ENCODE measurements at regions not wholly inside any gene's neighbourhood (a gene's known extent, or its start where the extent isn't known, plus 50 kb on each side); places are given as distances from the start of the nearest gene placed in this dataset.

DNA sequence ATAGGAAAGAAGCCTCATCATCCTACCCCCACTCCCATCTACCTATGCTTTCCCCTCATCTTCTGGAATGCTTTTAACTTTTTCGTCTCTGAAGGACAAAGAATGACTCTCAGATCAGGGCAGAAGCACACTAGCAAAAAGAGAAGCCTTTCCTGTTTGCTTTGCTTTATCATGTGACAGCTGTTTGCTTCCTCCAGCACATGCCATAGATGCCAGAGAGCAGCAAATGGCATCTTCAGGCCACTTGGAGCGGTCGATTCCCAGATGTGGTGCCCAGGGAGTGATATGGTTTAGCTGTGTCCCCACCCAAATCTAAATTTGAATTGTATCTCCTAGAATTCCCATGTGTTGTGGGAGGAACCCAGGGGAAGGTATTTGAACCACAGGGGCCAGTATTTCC, 294.8 kb downstream of the GADD45G start:
- no peaks in the 10 kb centered on the region for H3K27me3 ChIP-seq
- ATAC-seq (ENCODE audit: low FRiP score in 2 of 2) (no peak), DNase-seq (peak in 1 of 2 donors; percentile 15)
- peaks cover 5 to 15% (median 10%) of the 10 kb centered on the region in 4 donors for H3K4me1 ChIP-seq
- peak overlapping the region in 1 of 4 donors; percentile 12 for H3K27ac ChIP-seq
- no peaks in the 10 kb centered on the region for H3K36me3 ChIP-seq
- H3K4me3 ChIP-seq, result no peak overlapping the region
- TF ChIP-seq EP300 (IDR thresholded peaks at IDR 0.05), result no peak
- TF ChIP-seq POLR2AphosphoS5 (IDR thresholded peaks at IDR 0.05), result no peak
- TF ChIP-seq, protein P1, sequence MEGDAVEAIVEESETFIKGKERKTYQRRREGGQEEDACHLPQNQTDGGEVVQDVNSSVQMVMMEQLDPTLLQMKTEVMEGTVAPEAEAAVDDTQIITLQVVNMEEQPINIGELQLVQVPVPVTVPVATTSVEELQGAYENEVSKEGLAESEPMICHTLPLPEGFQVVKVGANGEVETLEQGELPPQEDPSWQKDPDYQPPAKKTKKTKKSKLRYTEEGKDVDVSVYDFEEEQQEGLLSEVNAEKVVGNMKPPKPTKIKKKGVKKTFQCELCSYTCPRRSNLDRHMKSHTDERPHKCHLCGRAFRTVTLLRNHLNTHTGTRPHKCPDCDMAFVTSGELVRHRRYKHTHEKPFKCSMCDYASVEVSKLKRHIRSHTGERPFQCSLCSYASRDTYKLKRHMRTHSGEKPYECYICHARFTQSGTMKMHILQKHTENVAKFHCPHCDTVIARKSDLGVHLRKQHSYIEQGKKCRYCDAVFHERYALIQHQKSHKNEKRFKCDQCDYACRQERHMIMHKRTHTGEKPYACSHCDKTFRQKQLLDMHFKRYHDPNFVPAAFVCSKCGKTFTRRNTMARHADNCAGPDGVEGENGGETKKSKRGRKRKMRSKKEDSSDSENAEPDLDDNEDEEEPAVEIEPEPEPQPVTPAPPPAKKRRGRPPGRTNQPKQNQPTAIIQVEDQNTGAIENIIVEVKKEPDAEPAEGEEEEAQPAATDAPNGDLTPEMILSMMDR (IDR thresholded peaks at IDR 0.05), result no peak
- no peak for TF ChIP-seq POLR2A (IDR thresholded peaks at IDR 0.05)
- H3K9me3 ChIP-seq, result no peaks in the 10 kb centered on the region
- 58 to 79% methylated on average over 3 of the region's 3 CpGs for WGBS, 2 donors

DNA sequence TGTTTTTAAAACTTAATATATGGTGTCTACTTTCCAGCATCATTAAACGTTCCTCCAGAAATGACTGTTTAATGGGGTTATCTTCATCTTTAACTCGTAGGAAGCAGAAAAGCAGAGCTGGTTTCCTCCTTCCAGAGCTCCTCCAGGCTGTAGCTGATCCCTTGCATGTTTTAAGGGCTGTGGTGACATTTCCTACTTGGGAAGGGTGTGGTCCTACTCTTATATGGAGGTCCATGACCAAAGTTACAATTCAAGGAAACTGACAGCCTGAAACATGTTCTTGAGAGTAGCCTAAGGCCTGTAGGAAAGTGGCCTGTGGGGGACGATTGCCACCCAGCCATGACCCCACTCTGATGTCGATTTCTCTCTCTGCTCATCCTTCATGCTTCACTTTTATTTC, 297.1 kb downstream of the GADD45G start:
- 63 to 66% methylated on average over 4 of the region's 4 CpGs for WGBS, 2 donors

DNA sequence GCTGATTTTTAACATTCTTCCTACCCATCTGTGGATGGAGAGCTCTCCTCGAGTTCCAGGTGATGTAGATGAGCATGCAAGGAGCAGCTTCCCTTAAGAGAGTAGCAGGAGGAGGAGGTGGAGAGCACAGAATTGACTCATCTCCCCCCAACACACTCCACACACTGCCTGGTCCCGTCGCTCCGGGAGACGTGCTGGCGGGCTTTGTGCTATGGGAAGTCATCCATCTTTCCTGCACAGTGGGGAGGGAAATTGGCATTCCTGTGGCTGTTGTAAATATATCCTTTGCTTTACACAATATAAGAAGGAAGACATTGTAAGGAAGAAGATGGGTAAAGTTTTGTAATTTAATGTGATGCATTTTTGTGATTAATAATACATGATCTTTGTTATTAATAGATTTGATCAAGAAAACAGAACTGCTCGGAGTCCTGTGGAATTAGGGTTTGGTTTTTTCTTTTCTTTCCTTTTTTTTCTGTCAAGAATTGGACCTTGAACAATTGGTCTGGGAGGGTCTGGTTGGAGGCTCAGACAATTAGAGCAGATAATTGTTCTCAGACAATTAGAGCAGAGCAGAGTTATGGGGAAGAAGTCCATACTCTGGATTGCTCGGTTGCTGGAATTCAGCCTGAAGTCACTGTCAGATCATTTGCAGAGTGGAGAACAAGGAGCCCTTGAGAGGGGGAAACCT, 297.8 kb downstream of the GADD45G start:
- Histone ChIP-seq H3K9me3 (no peaks in the 10 kb centered on the region), H3K4me3 (no peak overlapping the region), H3K36me3 (no peaks in the 10 kb centered on the region), H3K4me1 (peaks cover 5 to 15% (median 10%) of the 10 kb centered on the region in 4 donors), H3K27me3 (no peaks in the 10 kb centered on the region), H3K27ac (no peak overlapping the region)
- TF ChIP-seq EP300 (IDR thresholded peaks at IDR 0.05) (no peak), POLR2AphosphoS5 (IDR thresholded peaks at IDR 0.05) (no peak), POLR2A (IDR thresholded peaks at IDR 0.05) (no peak)
- TF ChIP-seq, protein P1 (IDR thresholded peaks at IDR 0.05), result no peak
- DNase-seq (peak in 1 of 2 donors; percentile 18), ATAC-seq (ENCODE audit: low FRiP score in 2 of 2) (no peak)
- WGBS, 2 donors, result 47 to 52% methylated on average over 8 of the region's 8 CpGs

More for the DNA sequence above, 297.1 kb downstream of the GADD45G start:
- H3K27me3 ChIP-seq, result no peaks in the 10 kb centered on the region
- TF ChIP-seq, protein P1 (IDR thresholded peaks at IDR 0.05), result no peak
- TF ChIP-seq EP300 (IDR thresholded peaks at IDR 0.05) (no peak), POLR2AphosphoS5 (IDR thresholded peaks at IDR 0.05) (no peak), POLR2A (IDR thresholded peaks at IDR 0.05) (no peak)
- H3K27ac ChIP-seq, result no peak overlapping the region
- no peaks in the 10 kb centered on the region for H3K9me3 ChIP-seq
- DNase-seq, result no peak
- no peaks in the 10 kb centered on the region for H3K36me3 ChIP-seq
- no peak overlapping the region for H3K4me3 ChIP-seq
- ATAC-seq (ENCODE audit: low FRiP score in 2 of 2), result no peak
- peaks cover 5 to 15% (median 10%) of the 10 kb centered on the region in 4 donors for H3K4me1 ChIP-seq

DNA sequence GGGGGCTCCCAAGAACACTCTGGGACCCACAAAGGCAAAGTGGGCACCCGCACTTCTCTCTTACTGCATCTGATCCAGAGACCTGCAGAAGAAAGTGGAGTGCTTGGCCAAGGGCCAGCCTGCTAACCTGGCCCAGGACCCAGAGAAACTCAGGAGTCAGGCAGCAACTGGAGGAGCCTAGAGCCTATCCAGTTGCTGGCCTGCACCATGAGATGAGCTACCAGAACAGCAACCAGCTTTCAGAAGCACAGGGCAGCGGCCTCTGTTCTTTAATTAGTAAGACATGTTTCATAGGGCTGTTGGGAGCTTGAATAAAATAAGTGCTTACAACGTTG, 298.3 kb downstream of the GADD45G start:
- Histone ChIP-seq H3K36me3 (no peaks in the 10 kb centered on the region), H3K4me1 (peaks cover 5 to 15% (median 10%) of the 10 kb centered on the region in 4 donors), H3K27me3 (no peaks in the 10 kb centered on the region), H3K9me3 (no peaks in the 10 kb centered on the region), H3K27ac (no peak overlapping the region), H3K4me3 (no peak overlapping the region)
- DNase-seq, result peak in 1 of 2 donors; percentile 31
- no peak for ATAC-seq (ENCODE audit: low FRiP score in 2 of 2)
- TF ChIP-seq EP300 (IDR thresholded peaks at IDR 0.05) (no peak), POLR2A (IDR thresholded peaks at IDR 0.05) (no peak), POLR2AphosphoS5 (IDR thresholded peaks at IDR 0.05) (no peak)
- TF ChIP-seq, protein P1 (IDR thresholded peaks at IDR 0.05), result no peak
- 60 to 71% methylated on average over 3 of the region's 3 CpGs for WGBS, 2 donors

Data from upper lobe of left lung (tissue), 6 donors.